DMS53 (cell line): ENCODE measurements at regions not wholly inside any gene's neighbourhood (a gene's known extent, or its start where the extent isn't known, plus 50 kb on each side); places are given as distances from the start of the nearest gene placed in this dataset.
A peak's percentile ranks its signal among the peaks of the same experiment; 100 is the strongest.

ENCODE experiments used
- DNase-seq: peaks from one replicate; lab custom pipeline; 2025; lab: John Stamatoyannopoulos, UW

GRCh38 chr2:41955316-41956043 is 92.3 kb upstream of the PKDCC start:
- no peak for DNase-seq

- no peak for DNase-seq
These were observed 90.4 kb upstream of the PKDCC start for GRCh38 chr2:41957431-41957830.

GRCh38 chr2:41958251-41958650 is 89.6 kb upstream of the PKDCC start:
- no peak for DNase-seq

GRCh38 chr2:41958775-41959174 is 89.0 kb upstream of the PKDCC start:
- DNase-seq: no peak

- DNase-seq: no peak
These were observed 88.1 kb upstream of the PKDCC start for GRCh38 chr2:41959760-41960159.

- DNase-seq: no peak
These were observed 84.7 kb upstream of the PKDCC start for GRCh38 chr2:41962922-41963622.

GRCh38 chr2:41963661-41964525 is 83.9 kb upstream of the PKDCC start:
- peak; percentile 75 for DNase-seq

- no peak for DNase-seq
These were observed 82.5 kb upstream of the PKDCC start for GRCh38 chr2:41965173-41965908.

GRCh38 chr2:41965909-41966295 is 81.9 kb upstream of the PKDCC start:
- no peak for DNase-seq

GRCh38 chr2:41966431-41966893 is 81.4 kb upstream of the PKDCC start:
- DNase-seq: peak; percentile 56

- DNase-seq: no peak
These were observed 80.9 kb upstream of the PKDCC start for GRCh38 chr2:41966920-41967319.

- no peak for DNase-seq
These were observed 80.2 kb upstream of the PKDCC start for GRCh38 chr2:41967476-41968181.

GRCh38 chr2:41968182-41968578 is 79.6 kb upstream of the PKDCC start:
- no peak for DNase-seq

GRCh38 chr2:41970988-41971660 is 76.7 kb upstream of the PKDCC start:
- DNase-seq: no peak

- no peak for DNase-seq
These were observed 75.6 kb upstream of the PKDCC start for GRCh38 chr2:41972179-41972578.

- no peak for DNase-seq
These were observed 75.0 kb upstream of the PKDCC start for GRCh38 chr2:41972819-41973218.

GRCh38 chr2:41973871-41974270 is 74.0 kb upstream of the PKDCC start:
- no peak for DNase-seq

GRCh38 chr2:41981417-41981816 is 66.4 kb upstream of the PKDCC start:
- no peak for DNase-seq

GRCh38 chr2:41985573-41986095 is 62.2 kb upstream of the PKDCC start:
- DNase-seq: no peak

- no peak for DNase-seq
These were observed 58.2 kb upstream of the PKDCC start for GRCh38 chr2:41989501-41990180.
